ENCODE measurements at regions not wholly inside any gene's neighbourhood (a gene's known extent, or its start where the extent isn't known, plus 50 kb on each side); places are given as distances from the start of the nearest gene placed in this dataset.

- Histone ChIP-seq H3K9me3 (peaks cover 0 to 16% (median 4%) of the 10 kb centered on the region in 4 donors), H3K36me3 (no peaks in the 10 kb centered on the region), H3K4me1 (peaks cover 0 to 11% (median 0%) of the 10 kb centered on the region in 4 donors), H3K4me3 (no peak overlapping the region), H3K27me3 (no peaks in the 10 kb centered on the region), H3K27ac (no peak overlapping the region)
- no peak for DNase-seq (ENCODE audit: low spot score in 2 of 2)
- WGBS, 2 donors = 74 to 75% methylated on average over 1 of the region's 1 CpG
- TF ChIP-seq CTCF (IDR thresholded peaks at IDR 0.05) (no peak), EP300 (IDR thresholded peaks at IDR 0.05) (no peak), POLR2A (IDR thresholded peaks at IDR 0.05) (no peak)
Measured at GRCh38 chr1:115204513-115204912, 115.2 kb upstream of the TSPAN2 start.

- Histone ChIP-seq H3K9me3 (peaks cover 0 to 16% (median 4%) of the 10 kb centered on the region in 4 donors), H3K27me3 (no peaks in the 10 kb centered on the region), H3K4me3 (no peak overlapping the region), H3K27ac (no peak overlapping the region), H3K4me1 (peaks cover 0 to 18% (median 0%) of the 10 kb centered on the region in 4 donors), H3K36me3 (no peaks in the 10 kb centered on the region)
- no peak for DNase-seq (ENCODE audit: low spot score in 2 of 2)
- TF ChIP-seq POLR2A (IDR thresholded peaks at IDR 0.05) (no peak), CTCF (IDR thresholded peaks at IDR 0.05) (no peak), EP300 (IDR thresholded peaks at IDR 0.05) (no peak)
- 96 to 100% methylated on average over 1 of the region's 1 CpG for WGBS, 2 donors
Measured at GRCh38 chr1:115203287-115203686, 114.0 kb upstream of the TSPAN2 start.

- H3K4me1 ChIP-seq = peaks cover 0 to 18% (median 0%) of the 10 kb centered on the region in 4 donors
- H3K27ac ChIP-seq = no peak overlapping the region
- no peak for DNase-seq (ENCODE audit: low spot score in 2 of 2)
- TF ChIP-seq EP300 (IDR thresholded peaks at IDR 0.05) = no peak
- no peaks in the 10 kb centered on the region for H3K36me3 ChIP-seq
- no peak overlapping the region for H3K4me3 ChIP-seq
- WGBS, 2 donors = 93 to 97% methylated on average over 1 of the region's 1 CpG
- H3K27me3 ChIP-seq = no peaks in the 10 kb centered on the region
- peaks cover 0 to 16% (median 4%) of the 10 kb centered on the region in 4 donors for H3K9me3 ChIP-seq
Measured at GRCh38 chr1:115201598-115201997, 112.3 kb upstream of the TSPAN2 start.

- no peak for DNase-seq (ENCODE audit: low spot score in 2 of 2)
- Histone ChIP-seq H3K4me3 (no peak overlapping the region), H3K4me1 (peaks cover 0 to 18% (median 0%) of the 10 kb centered on the region in 4 donors), H3K36me3 (no peaks in the 10 kb centered on the region), H3K27ac (no peak overlapping the region), H3K27me3 (no peaks in the 10 kb centered on the region), H3K9me3 (peaks cover 0 to 16% (median 4%) of the 10 kb centered on the region in 4 donors)
- TF ChIP-seq CTCF (IDR thresholded peaks at IDR 0.05) (no peak), POLR2A (IDR thresholded peaks at IDR 0.05) (no peak), EP300 (IDR thresholded peaks at IDR 0.05) (no peak)
- 44 to 45% methylated on average over 5 of the region's 5 CpGs for WGBS, 2 donors
Measured at GRCh38 chr1:115199416-115200132, 110.3 kb upstream of the TSPAN2 start.

DNA sequence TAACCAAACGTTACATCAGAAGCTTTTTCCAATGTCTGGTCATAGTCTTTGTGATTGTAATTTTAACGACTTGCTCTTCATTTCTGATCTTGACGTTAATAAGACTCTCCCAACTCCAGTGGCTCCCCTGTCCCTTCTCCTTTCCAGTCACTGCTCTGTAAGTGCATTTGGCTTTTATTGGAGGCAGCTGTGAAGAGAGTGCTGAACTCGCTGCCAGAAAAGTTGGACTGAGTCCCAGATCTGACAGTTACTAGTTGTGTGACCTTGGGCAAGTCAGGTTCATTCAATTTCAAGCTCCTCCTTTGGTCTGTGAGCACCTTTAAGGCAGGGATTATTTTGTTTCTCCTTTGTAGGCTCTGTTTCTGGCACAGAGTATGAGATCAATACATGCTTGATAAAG is 109.6 kb upstream of the TSPAN2 start:
- TF ChIP-seq CTCF (IDR thresholded peaks at IDR 0.05) (no peak), POLR2A (IDR thresholded peaks at IDR 0.05) (no peak), EP300 (IDR thresholded peaks at IDR 0.05) (no peak)
- 40 to 54% methylated on average over 4 of the region's 4 CpGs for WGBS, 2 donors
- Histone ChIP-seq H3K36me3 (no peaks in the 10 kb centered on the region), H3K27ac (no peak overlapping the region), H3K9me3 (peaks cover 0 to 12% (median 4%) of the 10 kb centered on the region in 4 donors), H3K27me3 (no peaks in the 10 kb centered on the region), H3K4me3 (no peak overlapping the region), H3K4me1 (peaks cover 0 to 18% (median 0%) of the 10 kb centered on the region in 4 donors)
- DNase-seq (ENCODE audit: low spot score in 2 of 2) = no peak
